IPS-18a (cell line): ENCODE measurements at regions not wholly inside any gene's neighbourhood (a gene's known extent, or its start where the extent isn't known, plus 50 kb on each side); places are given as distances from the start of the nearest gene placed in this dataset.
"Not testable (repeated sequence)": the region's sequence is repeated elsewhere in the genome, so short reads cannot be mapped to it uniquely, and the experiment has no call there.

Experiments
- H3K27ac ChIP-seq: one replicate; pipeline ENCODE4 v1.5.1; 2013; ENCODE audit warnings: low read length
- H3K27me3 ChIP-seq: one replicate; pipeline ENCODE4 v1.6.1; 2013; ENCODE audit warnings: mild to moderate bottlenecking, low read length; ENCODE audit not compliant: control insufficient read depth, insufficient read depth
- H3K36me3 ChIP-seq: one replicate; pipeline ENCODE4 v1.6.1; 2013; ENCODE audit warnings: low read depth, low read length; ENCODE audit not compliant: control insufficient read depth
- H3K4me1 ChIP-seq: one replicate; pipeline ENCODE4 v1.6.1; 2013; ENCODE audit warnings: low read depth, low read length; ENCODE audit not compliant: control insufficient read depth
- H3K4me3 ChIP-seq: one replicate; pipeline ENCODE4 v1.5.1; 2013; ENCODE audit warnings: low read length
- H3K9ac ChIP-seq: one replicate; pipeline ENCODE4 v1.6.1; 2013; ENCODE audit warnings: mild to moderate bottlenecking, low read length, moderate library complexity
- H3K9me3 ChIP-seq: one replicate; pipeline ENCODE4 v1.6.1; 2013; ENCODE audit warnings: low read depth, low read length; ENCODE audit not compliant: control insufficient read depth

- H3K36me3 ChIP-seq: no peaks in the 10 kb centered on the region
- no peak overlapping the region for H3K4me3 ChIP-seq
- peaks cover 3% of the 10 kb centered on the region for H3K9me3 ChIP-seq
- no peak overlapping the region for H3K9ac ChIP-seq
- H3K27ac ChIP-seq: no peak overlapping the region
- H3K27me3 ChIP-seq: no peaks in the 10 kb centered on the region
- H3K4me1 ChIP-seq: no peaks in the 10 kb centered on the region
Observed at GRCh38 chr1:198959032-198959431, 320.2 kb downstream of the PTPRC start.

GRCh38 chr1:198959676-198960075, 320.8 kb downstream of the PTPRC start:
- no peak overlapping the region for H3K4me3 ChIP-seq

GRCh38 chr1:198963796-198964195, 325.0 kb downstream of the PTPRC start:
- H3K27ac ChIP-seq, H3K9ac ChIP-seq, H3K4me1 ChIP-seq, H3K27me3 ChIP-seq, H3K4me3 ChIP-seq, H3K36me3 ChIP-seq, H3K9me3 ChIP-seq: not testable (repeated sequence)

More at GRCh38 chr1:198959676-198960075, 320.8 kb downstream of the PTPRC start:
- Histone ChIP-seq H3K27ac (no peak overlapping the region), H3K27me3 (no peaks in the 10 kb centered on the region), H3K4me1 (no peaks in the 10 kb centered on the region), H3K9me3 (peaks cover 3% of the 10 kb centered on the region), H3K36me3 (no peaks in the 10 kb centered on the region), H3K9ac (no peak overlapping the region)

GRCh38 chr1:198966519-198966918, 327.7 kb downstream of the PTPRC start:
- H3K9ac ChIP-seq: no peak overlapping the region
- no peaks in the 10 kb centered on the region for H3K9me3 ChIP-seq
- H3K4me1 ChIP-seq: no peaks in the 10 kb centered on the region
- H3K27me3 ChIP-seq: no peaks in the 10 kb centered on the region
- no peak overlapping the region for H3K4me3 ChIP-seq
- H3K27ac ChIP-seq: no peak overlapping the region
- H3K36me3 ChIP-seq: no peaks in the 10 kb centered on the region

- Histone ChIP-seq H3K9ac (no peak overlapping the region), H3K4me3 (no peak overlapping the region), H3K4me1 (no peaks in the 10 kb centered on the region), H3K36me3 (no peaks in the 10 kb centered on the region), H3K27me3 (no peaks in the 10 kb centered on the region), H3K27ac (no peak overlapping the region), H3K9me3 (no peaks in the 10 kb centered on the region)
Observed at GRCh38 chr1:198967566-198967965, 328.7 kb downstream of the PTPRC start.

GRCh38 chr1:198968866-198969265, 330.0 kb downstream of the PTPRC start:
- H3K27me3 ChIP-seq: no peaks in the 10 kb centered on the region
- H3K9me3 ChIP-seq: no peaks in the 10 kb centered on the region
- no peak overlapping the region for H3K4me3 ChIP-seq
- no peaks in the 10 kb centered on the region for H3K4me1 ChIP-seq
- no peak overlapping the region for H3K9ac ChIP-seq
- H3K36me3 ChIP-seq: no peaks in the 10 kb centered on the region
- H3K27ac ChIP-seq: no peak overlapping the region

GRCh38 chr1:198969981-198970380, 331.1 kb downstream of the PTPRC start:
- Histone ChIP-seq H3K9ac (no peak overlapping the region), H3K27me3 (no peaks in the 10 kb centered on the region), H3K36me3 (no peaks in the 10 kb centered on the region), H3K9me3 (no peaks in the 10 kb centered on the region), H3K27ac (no peak overlapping the region), H3K4me1 (no peaks in the 10 kb centered on the region), H3K4me3 (no peak overlapping the region)

GRCh38 chr1:198970916-198971315, 332.1 kb downstream of the PTPRC start:
- H3K4me1 ChIP-seq: no peaks in the 10 kb centered on the region
- no peak overlapping the region for H3K9ac ChIP-seq
- no peak overlapping the region for H3K27ac ChIP-seq
- H3K4me3 ChIP-seq: no peak overlapping the region
- H3K27me3 ChIP-seq: no peaks in the 10 kb centered on the region
- H3K9me3 ChIP-seq: no peaks in the 10 kb centered on the region
- H3K36me3 ChIP-seq: no peaks in the 10 kb centered on the region

- Histone ChIP-seq H3K36me3 (no peaks in the 10 kb centered on the region), H3K27me3 (no peaks in the 10 kb centered on the region), H3K9me3 (no peaks in the 10 kb centered on the region), H3K4me1 (no peaks in the 10 kb centered on the region), H3K27ac (no peak overlapping the region), H3K9ac (no peak overlapping the region), H3K4me3 (no peak overlapping the region)
Observed at GRCh38 chr1:198977909-198978308, 339.1 kb downstream of the PTPRC start.

- H3K4me3 ChIP-seq: no peak overlapping the region
- H3K27ac ChIP-seq: no peak overlapping the region
- no peaks in the 10 kb centered on the region for H3K36me3 ChIP-seq
- no peaks in the 10 kb centered on the region for H3K9me3 ChIP-seq
- no peak overlapping the region for H3K9ac ChIP-seq
- no peaks in the 10 kb centered on the region for H3K4me1 ChIP-seq
- no peaks in the 10 kb centered on the region for H3K27me3 ChIP-seq
Observed at GRCh38 chr1:198978523-198978922, 339.7 kb downstream of the PTPRC start.

GRCh38 chr1:198986036-198986435, 347.2 kb downstream of the PTPRC start:
- H3K27ac ChIP-seq: no peak overlapping the region
- H3K4me1 ChIP-seq: no peaks in the 10 kb centered on the region
- H3K36me3 ChIP-seq: no peaks in the 10 kb centered on the region
- H3K9me3 ChIP-seq: no peaks in the 10 kb centered on the region
- H3K9ac ChIP-seq: no peak overlapping the region
- H3K27me3 ChIP-seq: no peaks in the 10 kb centered on the region
- H3K4me3 ChIP-seq: no peak overlapping the region

- Histone ChIP-seq H3K27ac (no peak overlapping the region), H3K9me3 (no peaks in the 10 kb centered on the region), H3K36me3 (no peaks in the 10 kb centered on the region), H3K9ac (no peak overlapping the region), H3K4me1 (no peaks in the 10 kb centered on the region), H3K27me3 (no peaks in the 10 kb centered on the region), H3K4me3 (no peak overlapping the region)
Observed at GRCh38 chr1:198986442-198986841, 347.6 kb downstream of the PTPRC start.
